Activated CD8-positive, alpha-beta T cell treated with anti-CD3 and anti-CD28 coated beads for 36 hours (primary cell): ENCODE measurements at regions not wholly inside any gene's neighbourhood (a gene's known extent, or its start where the extent isn't known, plus 50 kb on each side); places are given as distances from the start of the nearest gene placed in this dataset.

Source experiments
- ATAC-seq: fragments of 200-7000 bp; cut with Tn5 transposase; one replicate; pipeline ENCODE4 v1.10.0; 2021; ENCODE audit warnings: mild to moderate bottlenecking, moderate library complexity
- CTCF ChIA-PET: fragments of 350-600 bp; sonication (Branson Sonifier 250); formaldehyde crosslinking; loops from one replicate; lab custom pipeline; 2021; ENCODE audit warnings: antibody characterized with exemption; lab: Charles Lee
- POLR2A ChIA-PET: fragments of 350-600 bp; sonication (Branson Sonifier 250); formaldehyde crosslinking; loops from one replicate; lab custom pipeline; 2021; ENCODE audit warnings: antibody characterized with exemption; lab: Charles Lee
- DNase-seq: peaks from one replicate; pipeline ENCODE4 v3.0.0-alpha.2; 2020
- H3K27ac Mint-ChIP-seq: one replicate; pipeline ENCODE4 v1.8.0; 2021; ENCODE audit warnings: mild to moderate bottlenecking, mixed read lengths
- H3K27me3 Mint-ChIP-seq: one replicate; pipeline ENCODE4 v1.8.0; 2021; ENCODE audit warnings: mixed read lengths
- H3K36me3 Mint-ChIP-seq: one replicate; pipeline ENCODE4 v1.8.0; 2021; ENCODE audit warnings: low read depth, mixed read lengths
- H3K4me1 Mint-ChIP-seq: one replicate; pipeline ENCODE4 v1.8.0; 2021; ENCODE audit warnings: low read depth, mixed read lengths
- H3K4me3 Mint-ChIP-seq: one replicate; pipeline ENCODE4 v1.8.0; 2021; ENCODE audit warnings: mild to moderate bottlenecking, moderate library complexity, mixed read lengths
- H3K9me3 Mint-ChIP-seq: one replicate; pipeline ENCODE4 v1.8.0; 2021; ENCODE audit warnings: mixed read lengths
- CTCF ChIP-seq: fragments of 200-600 bp; IDR thresholded peaks from one replicate; pipeline ENCODE4 v1.8.0; 2022; ENCODE audit warnings: antibody characterized with exemption, mild to moderate bottlenecking
- intact Hi-C: fragments of 100-400 bp; cut with micrococcal nuclease; formaldehyde crosslinking; loops from one replicate; pipeline ENCODE4 v1.10.0; 2022

GRCh38 chr4:54793856-54794422 is 136.2 kb downstream of the KIT start:
- H3K36me3 Mint-ChIP-seq = no peaks in the 10 kb centered on the region
- H3K4me1 Mint-ChIP-seq = peaks cover 11% of the 10 kb centered on the region
- no peak overlapping the region for H3K4me3 Mint-ChIP-seq
- intact Hi-C loops = no loop called here
- no peaks in the 10 kb centered on the region for H3K9me3 Mint-ChIP-seq
- ATAC-seq = no peak
- DNase-seq = no peak
- TF ChIP-seq CTCF = no peak
- ChIA-PET CTCF (no interaction called here), POLR2A (no interaction called here)
- no peaks in the 10 kb centered on the region for H3K27me3 Mint-ChIP-seq
- H3K27ac Mint-ChIP-seq = no peak overlapping the region
